HUES48 (cell line): ENCODE measurements at regions not wholly inside any gene's neighbourhood (a gene's known extent, or its start where the extent isn't known, plus 50 kb on each side); places are given as distances from the start of the nearest gene placed in this dataset.

Experiments used
- H3K27ac ChIP-seq: one replicate; pipeline ENCODE4 v1.7.0; 2013; ENCODE audit warnings: low read depth, low read length, inconsistent platforms
- H3K27me3 ChIP-seq: 2 replicates; pipeline ENCODE4 v1.6.1; 2013; ENCODE audit warnings: mild to moderate bottlenecking, low read length; ENCODE audit not compliant: control insufficient read depth, insufficient read depth
- H3K36me3 ChIP-seq: 2 replicates; pipeline ENCODE4 v1.6.1; 2013; ENCODE audit warnings: low read length; ENCODE audit not compliant: control insufficient read depth, insufficient read depth
- H3K4me1 ChIP-seq: 2 replicates; pipeline ENCODE4 v1.6.1; 2013; ENCODE audit warnings: mild to moderate bottlenecking, low read length; ENCODE audit not compliant: control insufficient read depth, insufficient read depth
- H3K4me3 ChIP-seq: 2 replicates; pipeline ENCODE4 v1.5.1; 2013; ENCODE audit warnings: mild to moderate bottlenecking, low read depth, low read length
- H3K9ac ChIP-seq: 2 replicates; pipeline ENCODE4 v1.6.1; 2013; ENCODE audit warnings: mild to moderate bottlenecking, low read depth, low read length, moderate library complexity
- H3K9me3 ChIP-seq: 2 replicates; pipeline ENCODE4 v1.6.1; 2013; ENCODE audit warnings: low read length; ENCODE audit not compliant: control insufficient read depth, insufficient read depth

GRCh38 chr2:117557626-117558025 is 256.9 kb upstream of the DDX18 start:
- no peak overlapping the region for H3K4me3 ChIP-seq
- H3K27me3 ChIP-seq, result no peaks in the 10 kb centered on the region
- no peak overlapping the region for H3K9ac ChIP-seq
- H3K36me3 ChIP-seq, result no peaks in the 10 kb centered on the region
- no peaks in the 10 kb centered on the region for H3K9me3 ChIP-seq
- no peak overlapping the region for H3K27ac ChIP-seq
- peaks cover 16% of the 10 kb centered on the region for H3K4me1 ChIP-seq

- Histone ChIP-seq H3K36me3 (no peaks in the 10 kb centered on the region), H3K27ac (no peak overlapping the region), H3K4me3 (no peak overlapping the region), H3K27me3 (no peaks in the 10 kb centered on the region), H3K9me3 (no peaks in the 10 kb centered on the region), H3K4me1 (no peaks in the 10 kb centered on the region), H3K9ac (no peak overlapping the region)
Observed at GRCh38 chr2:117562654-117563053, 251.8 kb upstream of the DDX18 start.

- Histone ChIP-seq H3K27ac (no peak overlapping the region), H3K4me1 (no peaks in the 10 kb centered on the region), H3K4me3 (no peak overlapping the region), H3K36me3 (no peaks in the 10 kb centered on the region), H3K27me3 (no peaks in the 10 kb centered on the region), H3K9ac (no peak overlapping the region), H3K9me3 (peaks cover 17% of the 10 kb centered on the region)
Observed at GRCh38 chr2:117571590-117572349, 242.7 kb upstream of the DDX18 start.

DNA sequence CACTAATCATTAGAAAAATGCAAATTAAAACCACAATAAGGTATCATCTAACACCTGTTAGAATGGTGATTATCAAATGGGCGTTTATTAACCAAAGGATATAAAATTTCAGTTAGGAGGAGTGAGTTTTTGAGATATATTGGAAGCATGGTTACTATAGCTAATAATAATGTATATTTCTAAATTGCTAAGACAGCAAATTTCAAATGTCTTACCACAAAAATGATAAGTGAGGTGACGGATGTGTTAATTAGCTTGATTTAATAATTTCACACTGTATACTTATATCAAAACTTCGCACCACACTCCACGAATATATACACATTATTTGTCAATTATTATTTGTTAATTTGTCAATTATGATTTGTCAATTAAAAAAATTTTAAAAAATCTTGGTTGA is 227.2 kb upstream of the DDX18 start:
- peaks cover 7% of the 10 kb centered on the region for H3K9me3 ChIP-seq
- H3K27ac ChIP-seq, result no peak overlapping the region
- H3K4me3 ChIP-seq, result no peak overlapping the region
- H3K4me1 ChIP-seq, result no peaks in the 10 kb centered on the region
- H3K36me3 ChIP-seq, result no peaks in the 10 kb centered on the region
- H3K9ac ChIP-seq, result no peak overlapping the region
- no peaks in the 10 kb centered on the region for H3K27me3 ChIP-seq

DNA sequence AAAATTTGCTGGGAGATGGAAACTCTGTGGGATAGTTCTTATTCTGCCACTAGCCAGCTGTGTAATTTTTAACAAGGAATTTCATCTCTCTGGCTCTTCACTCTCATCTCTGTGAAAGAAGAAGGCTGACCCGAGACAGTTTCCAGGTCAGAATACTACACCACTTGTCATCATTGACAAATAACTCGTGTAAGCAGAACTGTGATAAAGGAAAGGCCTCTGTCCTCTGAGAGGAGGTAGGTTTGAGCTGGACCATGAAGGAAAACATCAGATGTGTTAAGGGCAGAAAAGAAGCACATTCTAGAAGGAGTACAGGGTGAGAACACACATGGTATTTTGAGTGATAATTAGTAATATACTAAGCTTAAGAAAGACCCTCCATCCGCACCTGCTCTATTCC is 211.4 kb upstream of the DDX18 start:
- no peak overlapping the region for H3K27ac ChIP-seq
- H3K27me3 ChIP-seq, result no peaks in the 10 kb centered on the region
- no peaks in the 10 kb centered on the region for H3K9me3 ChIP-seq
- no peak overlapping the region for H3K4me3 ChIP-seq
- no peak overlapping the region for H3K9ac ChIP-seq
- no peaks in the 10 kb centered on the region for H3K36me3 ChIP-seq
- peaks cover 10% of the 10 kb centered on the region; the same call in 1 of the 2 replicates for H3K4me1 ChIP-seq

DNA sequence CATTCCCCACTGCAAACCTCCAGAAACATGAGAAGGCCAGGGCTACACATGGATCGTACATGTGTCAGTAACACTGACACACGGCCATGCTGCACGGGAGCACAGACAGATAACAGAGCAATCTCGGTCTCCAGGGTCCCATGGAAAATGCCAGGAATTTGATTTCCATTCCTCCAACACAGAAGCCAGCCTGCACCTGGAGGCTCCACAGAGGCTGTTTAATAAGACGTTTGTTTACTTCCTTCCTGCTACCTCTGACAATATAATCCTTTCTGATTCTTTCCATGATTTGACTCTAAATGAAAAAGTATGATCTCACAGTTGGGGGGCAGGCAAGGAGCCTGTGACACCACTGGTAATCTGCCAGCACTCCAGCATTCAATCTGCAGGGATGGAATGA is 210.9 kb upstream of the DDX18 start:
- H3K9me3 ChIP-seq, result no peaks in the 10 kb centered on the region
- H3K27ac ChIP-seq, result no peak overlapping the region
- no peaks in the 10 kb centered on the region for H3K27me3 ChIP-seq
- H3K9ac ChIP-seq, result no peak overlapping the region
- no peaks in the 10 kb centered on the region for H3K36me3 ChIP-seq
- H3K4me3 ChIP-seq, result no peak overlapping the region
- H3K4me1 ChIP-seq, result peaks cover 10% of the 10 kb centered on the region; the same call in 1 of the 2 replicates

GRCh38 chr2:117607202-117607601 is 207.3 kb upstream of the DDX18 start:
- H3K9ac ChIP-seq, result no peak overlapping the region
- H3K4me3 ChIP-seq, result no peak overlapping the region
- H3K36me3 ChIP-seq, result no peaks in the 10 kb centered on the region
- H3K4me1 ChIP-seq, result peaks cover 10% of the 10 kb centered on the region; the same call in 1 of the 2 replicates
- no peaks in the 10 kb centered on the region for H3K27me3 ChIP-seq
- no peaks in the 10 kb centered on the region for H3K9me3 ChIP-seq
- H3K27ac ChIP-seq, result no peak overlapping the region

GRCh38 chr2:117613101-117613500 is 201.4 kb upstream of the DDX18 start:
- Histone ChIP-seq H3K27me3 (no peaks in the 10 kb centered on the region), H3K4me3 (no peak overlapping the region), H3K27ac (no peak overlapping the region), H3K9ac (no peak overlapping the region), H3K36me3 (no peaks in the 10 kb centered on the region), H3K4me1 (no peaks in the 10 kb centered on the region), H3K9me3 (no peaks in the 10 kb centered on the region)

GRCh38 chr2:117614296-117614695 is 200.2 kb upstream of the DDX18 start:
- Histone ChIP-seq H3K9ac (no peak overlapping the region), H3K4me3 (no peak overlapping the region), H3K4me1 (no peaks in the 10 kb centered on the region), H3K27me3 (no peaks in the 10 kb centered on the region), H3K36me3 (no peaks in the 10 kb centered on the region), H3K9me3 (no peaks in the 10 kb centered on the region), H3K27ac (no peak overlapping the region)

- Histone ChIP-seq H3K4me3 (no peak overlapping the region), H3K27ac (no peak overlapping the region), H3K27me3 (no peaks in the 10 kb centered on the region), H3K9me3 (no peaks in the 10 kb centered on the region), H3K36me3 (no peaks in the 10 kb centered on the region), H3K4me1 (no peaks in the 10 kb centered on the region), H3K9ac (no peak overlapping the region)
Observed at GRCh38 chr2:117614823-117615534, 199.5 kb upstream of the DDX18 start.

- no peaks in the 10 kb centered on the region for H3K9me3 ChIP-seq
- no peaks in the 10 kb centered on the region for H3K27me3 ChIP-seq
- no peak overlapping the region for H3K4me3 ChIP-seq
- no peaks in the 10 kb centered on the region for H3K36me3 ChIP-seq
- H3K9ac ChIP-seq, result no peak overlapping the region
- H3K4me1 ChIP-seq, result no peaks in the 10 kb centered on the region; the same call in 1 of the 2 replicates
- H3K27ac ChIP-seq, result no peak overlapping the region
Observed at GRCh38 chr2:117618607-117619006, 195.9 kb upstream of the DDX18 start.
